Stimulated activated CD4-positive, alpha-beta T cell treated with anti-CD3 and anti-CD28 coated beads, Interleukin-12 subunit alpha, Interleukin-12 subunit beta, amount 100 ng/mL, for 24 hours (primary cell): ENCODE measurements at regions not wholly inside any gene's neighbourhood (a gene's known extent, or its start where the extent isn't known, plus 50 kb on each side); places are given as distances from the start of the nearest gene placed in this dataset.

Experiments used
- DNase-seq, 2 experiments: peaks; one replicate each; pipeline ENCODE4 v3.0.0-alpha.2; 2020; ENCODE audit warnings: low read depth in 2 of 2

- DNase-seq, result no peak
Measured at GRCh38 chr15:81869161-81869954, 176.5 kb downstream of the MEX3B start.

DNA sequence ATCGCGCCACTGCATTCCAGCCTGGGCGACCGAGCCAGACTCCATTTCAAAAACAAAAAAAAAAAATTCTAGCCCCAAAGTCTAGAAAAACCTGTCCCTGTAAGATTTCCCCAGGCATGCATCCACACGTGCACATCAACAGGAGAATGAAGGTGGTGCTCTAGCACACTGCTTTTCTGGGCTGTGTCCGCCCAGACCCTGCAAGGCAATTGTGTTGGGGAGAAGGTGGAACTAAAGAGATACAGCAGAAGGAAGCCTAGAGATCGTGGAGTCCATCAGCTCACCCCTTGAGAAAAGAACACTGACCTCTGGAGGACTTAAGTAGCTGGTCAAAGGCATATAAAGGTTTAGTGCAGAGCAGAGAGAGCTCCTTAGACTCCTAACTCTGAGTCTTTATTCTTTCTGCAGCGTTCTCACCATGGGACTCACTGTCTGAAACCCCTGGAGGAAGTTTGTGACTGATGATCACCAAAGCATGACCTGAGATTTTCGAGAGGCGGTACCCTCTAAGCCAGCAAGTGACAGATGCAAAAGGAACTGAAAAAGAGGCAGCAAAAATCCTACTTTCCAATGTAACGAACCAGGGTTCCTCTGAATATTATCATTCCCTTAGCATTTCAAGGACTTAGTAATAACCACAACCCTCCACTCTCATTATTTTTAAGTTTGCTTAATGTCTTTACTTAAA lies 179.8 kb downstream of the MEX3B start:
- DNase-seq, result no peak

GRCh38 chr15:81863162-81863561 lies 182.7 kb downstream of the MEX3B start:
- DNase-seq, result no peak

DNA sequence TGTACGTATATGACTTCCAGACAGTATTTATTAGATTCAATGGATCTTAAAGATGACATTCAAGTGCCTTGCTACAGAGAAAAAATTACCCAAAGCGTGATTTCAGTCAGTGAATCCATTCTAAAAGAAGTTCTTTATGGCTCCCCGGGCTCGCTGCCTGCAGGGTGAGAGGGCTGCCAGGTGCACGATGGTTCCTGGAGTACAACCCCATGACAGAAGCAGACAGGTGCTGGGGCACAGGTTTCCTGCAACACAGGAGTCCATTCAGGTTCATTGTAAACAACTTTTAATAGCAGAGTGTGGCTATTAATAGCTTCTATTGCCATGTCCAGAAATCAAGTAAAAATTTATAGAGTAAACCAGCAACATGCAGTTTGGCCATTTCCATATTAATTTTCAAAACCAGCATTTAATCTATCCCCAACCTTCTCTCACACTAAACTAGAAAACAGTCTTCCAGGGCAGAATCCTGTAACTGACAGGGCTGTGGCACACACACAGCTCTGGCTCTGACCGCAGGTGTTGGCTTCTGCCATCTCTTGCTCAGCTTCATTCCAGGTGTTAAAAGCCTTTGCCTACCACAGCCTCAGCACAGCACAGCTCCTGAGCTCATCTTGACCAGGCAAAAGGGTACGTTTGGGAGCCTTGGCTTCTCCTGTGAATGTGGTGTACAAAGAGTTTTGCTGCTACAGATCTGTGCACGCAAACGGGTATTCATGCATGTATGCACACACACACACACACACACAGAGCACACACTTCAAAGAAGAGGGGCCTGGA lies 185.9 kb downstream of the MEX3B start:
- no peak for DNase-seq

GRCh38 chr15:81858586-81858985 lies 187.2 kb downstream of the MEX3B start:
- DNase-seq, result no peak

- no peak for DNase-seq
Measured at GRCh38 chr15:81858136-81858535, 187.7 kb downstream of the MEX3B start.

GRCh38 chr15:81856634-81857026 lies 189.2 kb downstream of the MEX3B start:
- no peak for DNase-seq

DNA sequence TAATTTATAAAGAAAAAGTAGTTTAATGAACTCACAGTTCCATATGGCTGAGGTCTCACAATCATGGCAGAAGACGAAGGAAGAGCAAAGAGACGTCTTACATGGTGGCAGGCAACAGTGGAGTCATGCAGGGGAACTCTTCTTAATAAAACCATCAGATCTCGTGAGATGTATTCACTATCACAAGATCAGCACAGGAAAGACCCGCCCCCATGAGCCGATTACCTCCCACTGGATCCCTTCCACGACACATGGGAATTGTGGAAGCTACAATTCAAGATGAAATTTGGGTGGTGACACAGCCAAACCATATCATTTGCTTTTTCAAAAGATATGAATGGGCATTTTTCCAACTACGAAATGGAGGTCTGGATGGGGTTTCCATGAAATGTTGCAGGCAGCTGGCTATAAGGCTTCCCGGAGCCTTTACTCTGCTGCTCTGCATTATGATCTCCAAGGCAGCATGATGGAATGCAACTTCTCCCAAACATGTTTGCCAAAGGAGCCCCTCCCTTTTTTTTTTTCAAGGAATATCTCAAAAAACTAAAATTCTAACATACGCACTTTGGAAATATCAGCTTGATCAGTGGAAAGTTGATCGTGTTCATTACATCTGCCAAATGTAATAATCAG lies 189.7 kb downstream of the MEX3B start:
- no peak for DNase-seq

- no peak for DNase-seq
Measured at GRCh38 chr15:81853150-81853748, 192.6 kb downstream of the MEX3B start.

- no peak for DNase-seq
Measured at GRCh38 chr15:81852411-81853149, 193.2 kb downstream of the MEX3B start.

DNA sequence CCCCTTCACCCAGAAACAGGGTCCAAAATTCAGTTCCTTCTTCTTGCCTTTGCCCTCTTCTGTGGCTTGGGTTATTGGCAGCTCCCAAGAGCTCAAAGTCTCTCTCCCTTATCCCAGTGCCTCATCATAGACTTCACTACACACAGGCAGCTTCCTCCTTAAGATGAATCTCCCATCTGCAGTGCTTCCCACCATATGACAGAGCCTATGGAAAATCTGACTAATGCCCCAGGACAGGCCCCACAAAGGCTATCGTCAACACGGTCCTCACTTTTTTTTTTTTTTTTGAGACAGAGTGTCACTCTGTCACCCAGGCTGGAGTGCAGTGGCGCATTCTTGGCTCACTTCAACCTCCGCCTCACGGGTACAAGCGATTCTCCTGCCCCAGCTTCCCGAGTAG lies 194.1 kb downstream of the MEX3B start:
- DNase-seq, result no peak

DNA sequence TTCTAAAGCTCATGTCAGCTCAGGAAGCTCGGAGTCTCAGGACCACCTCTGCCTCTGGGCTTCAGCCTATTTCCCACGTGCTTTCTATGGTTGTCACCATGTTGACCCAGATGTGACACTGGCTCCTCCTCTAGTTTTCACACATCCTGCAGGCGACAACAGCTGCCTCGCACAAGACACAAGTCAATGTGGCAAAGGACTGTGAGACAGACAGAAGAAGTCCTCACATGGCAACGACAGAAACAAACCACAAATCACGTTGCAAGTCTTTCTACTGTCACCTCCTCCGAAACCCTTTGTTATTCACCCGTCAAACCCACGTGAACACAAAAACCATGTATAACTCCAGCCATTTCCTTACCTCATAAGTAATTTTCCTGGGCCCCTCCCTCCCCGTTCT lies 194.5 kb downstream of the MEX3B start:
- DNase-seq, result no peak

DNA sequence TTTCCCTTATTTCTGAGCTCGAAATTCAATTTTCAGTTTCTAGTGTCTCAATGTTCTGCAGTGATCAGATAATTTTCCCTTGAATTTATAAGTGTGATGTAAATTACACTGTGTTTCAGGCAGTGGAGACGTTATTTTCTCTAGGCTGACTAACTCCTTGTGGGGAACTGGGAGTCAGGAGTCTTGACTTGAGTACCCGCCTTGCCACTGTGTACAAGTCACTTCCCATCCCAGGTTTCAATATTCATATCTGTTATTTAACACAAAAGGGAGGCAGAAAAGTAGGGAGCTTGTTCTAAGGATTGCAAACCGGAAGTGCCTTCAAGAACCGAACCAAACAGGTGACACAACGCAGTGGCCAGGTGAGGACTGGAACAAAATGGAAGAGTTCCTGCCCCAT lies 196.5 kb downstream of the MEX3B start:
- no peak for DNase-seq

- DNase-seq, result no peak
Measured at GRCh38 chr15:81848701-81849100, 197.1 kb downstream of the MEX3B start.

DNA sequence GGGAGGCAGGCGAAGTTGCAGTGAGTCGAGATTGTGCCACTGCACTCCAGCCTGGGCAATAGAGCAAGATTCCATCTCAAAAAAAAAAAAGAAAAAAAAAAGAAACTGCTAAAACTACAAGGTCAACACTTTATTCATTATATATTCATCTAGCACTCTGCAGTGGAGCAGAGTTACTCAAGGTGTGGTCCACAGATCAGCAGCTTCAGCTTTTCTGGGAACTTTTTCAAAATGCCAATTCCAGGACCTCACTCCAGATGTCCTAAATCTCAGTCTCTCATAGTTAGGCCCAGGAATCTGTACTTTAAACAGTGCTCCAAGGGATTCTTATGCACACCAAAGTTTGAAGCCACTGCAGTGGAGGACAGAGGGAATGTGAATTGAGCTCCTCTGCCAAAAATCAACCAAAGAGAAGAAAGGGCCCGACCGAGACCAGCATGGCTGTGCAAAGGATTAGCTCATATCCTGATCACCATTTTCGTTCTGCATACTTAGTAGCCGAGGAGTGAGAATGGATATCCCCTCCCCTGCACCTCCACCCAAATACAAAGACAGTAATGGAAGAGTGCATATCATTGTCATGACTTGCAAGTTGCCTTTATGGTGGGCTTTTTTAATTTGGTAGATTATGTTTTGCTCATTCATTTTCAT lies 201.9 kb downstream of the MEX3B start:
- no peak for DNase-seq

DNA sequence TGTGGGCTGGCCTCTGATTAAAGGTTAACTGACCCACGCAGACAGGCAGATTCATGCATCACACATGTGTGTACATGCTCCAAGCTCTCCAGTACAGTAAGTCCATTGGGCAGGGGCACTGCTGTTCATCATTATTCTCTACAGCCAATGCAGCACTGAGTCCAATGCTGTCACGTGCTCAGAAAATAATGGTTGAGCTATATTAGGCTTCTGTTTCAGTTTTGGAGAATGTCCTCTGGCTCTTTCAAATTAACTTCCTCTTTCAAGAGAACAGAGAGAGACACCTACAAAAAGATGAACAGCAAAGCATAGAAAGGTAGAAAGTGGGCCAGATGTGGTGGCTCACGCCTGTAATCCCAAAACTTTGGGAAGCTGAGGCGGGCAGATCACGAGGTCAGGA lies 202.6 kb downstream of the MEX3B start:
- no peak for DNase-seq

DNA sequence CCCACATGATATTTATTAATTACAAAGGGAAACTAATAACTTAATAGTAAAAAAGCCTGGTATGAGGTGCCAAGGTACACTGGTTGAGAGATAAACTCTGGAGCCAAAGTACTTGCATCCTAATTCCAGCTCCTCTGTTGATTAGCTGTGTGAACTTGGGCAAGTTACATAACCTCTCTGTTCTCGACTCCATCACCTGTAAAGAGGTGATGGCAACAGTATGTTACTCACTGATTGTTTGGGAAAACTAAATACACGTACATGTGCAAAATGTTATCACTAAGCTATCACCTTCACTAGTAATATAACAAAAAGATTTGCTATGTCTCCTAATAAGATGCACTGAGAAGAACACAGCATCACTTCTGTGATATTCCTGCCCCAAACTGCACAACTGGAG lies 206.4 kb downstream of the MEX3B start:
- DNase-seq, result no peak

DNA sequence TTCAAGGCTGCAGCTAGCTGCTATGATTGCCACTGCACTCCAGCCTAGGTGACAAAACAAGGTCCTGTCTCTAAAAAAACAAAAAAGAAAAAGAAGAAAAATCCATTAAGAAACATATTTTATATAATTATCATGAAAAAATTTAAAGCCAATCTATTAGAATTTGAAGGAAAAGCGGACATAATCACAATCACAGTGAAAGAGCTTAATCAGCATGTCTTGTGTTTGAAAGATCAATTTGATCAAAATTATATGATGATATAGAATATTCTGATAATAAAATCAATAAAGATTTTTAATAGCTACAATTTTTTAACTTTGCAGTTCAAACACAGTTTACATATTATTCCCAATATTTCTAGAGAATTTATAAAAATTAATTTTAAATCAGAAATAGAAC lies 210.1 kb downstream of the MEX3B start:
- DNase-seq, result no peak

GRCh38 chr15:81830520-81830919 lies 215.3 kb downstream of the MEX3B start:
- DNase-seq, result no peak

DNA sequence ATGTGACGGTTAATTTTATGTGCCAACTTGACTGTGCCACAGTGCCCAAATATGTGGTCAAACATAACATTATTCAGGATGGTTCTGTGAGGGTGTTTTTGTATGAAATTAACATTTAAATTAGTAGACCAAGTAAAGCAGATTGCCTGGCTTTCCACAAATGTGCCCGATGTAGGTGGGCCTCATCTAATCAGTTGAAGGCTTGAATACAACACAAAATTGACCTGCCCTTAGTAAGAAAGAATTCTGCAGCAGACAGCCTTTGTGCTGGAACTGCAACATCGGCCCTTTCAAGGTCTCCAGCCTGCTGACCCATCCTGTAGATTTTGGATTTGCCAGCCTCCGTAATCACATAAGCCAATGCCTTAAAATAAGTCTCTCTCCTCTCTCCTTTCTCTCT lies 215.9 kb downstream of the MEX3B start:
- DNase-seq, result no peak

- no peak for DNase-seq
Measured at GRCh38 chr15:81828135-81828534, 217.7 kb downstream of the MEX3B start.
